ENCODE measurements at regions not wholly inside any gene's neighbourhood (a gene's known extent, or its start where the extent isn't known, plus 50 kb on each side); places are given as distances from the start of the nearest gene placed in this dataset.
"Not testable (repeated sequence)": the region's sequence is repeated elsewhere in the genome, so short reads cannot be mapped to it uniquely, and the experiment has no call there.

DNA sequence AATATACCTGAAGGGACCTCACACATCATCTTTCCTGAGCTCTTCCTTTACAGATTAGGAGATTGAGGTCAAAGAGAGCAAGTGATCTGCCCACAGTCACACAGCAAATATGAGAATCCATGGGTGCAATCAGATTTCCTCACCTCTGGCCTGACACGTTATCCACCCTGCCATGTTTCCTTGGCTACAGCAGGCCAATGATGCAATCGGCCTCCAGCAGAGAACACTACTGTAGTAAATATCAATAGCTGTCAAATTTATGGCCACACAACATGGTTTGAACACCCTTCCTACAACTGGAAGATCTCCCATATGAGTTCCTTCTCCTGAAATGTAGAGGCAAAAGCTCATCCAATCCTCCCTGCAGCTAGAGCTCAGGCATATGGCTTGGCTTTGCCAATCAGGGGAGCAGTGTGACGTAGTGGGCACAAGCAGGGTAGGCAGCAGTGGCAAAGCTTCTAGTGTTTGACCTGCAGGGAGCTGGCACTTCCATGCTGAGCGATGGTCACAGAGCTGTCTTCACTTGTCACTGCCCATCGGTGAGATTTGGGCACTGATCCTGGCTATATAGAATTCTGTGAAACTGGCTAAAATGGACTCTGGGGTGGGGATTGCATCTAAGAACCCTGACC lies 271.3 kb downstream of the TJP1 start:
- DNase-seq, result no peak

DNA sequence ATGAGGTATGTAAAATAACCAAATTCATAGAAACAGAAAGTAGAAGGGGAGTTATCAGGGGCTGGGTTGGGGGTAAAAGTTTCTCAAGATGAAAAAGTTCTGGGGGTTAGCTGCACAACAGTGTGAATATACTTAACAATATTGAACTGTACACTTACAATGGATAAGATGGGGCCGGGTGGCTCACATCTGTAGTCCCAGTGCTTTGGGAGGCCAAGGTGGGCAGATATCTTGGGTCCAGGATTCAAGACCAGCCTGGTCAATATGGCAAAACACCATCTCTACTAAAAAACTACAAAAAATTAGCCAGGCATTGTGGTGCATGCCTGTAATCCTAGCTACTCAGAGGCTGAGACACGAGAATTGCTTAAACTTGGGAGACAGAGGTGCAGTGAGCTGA lies 274.3 kb downstream of the TJP1 start:
- no peak for DNase-seq

DNA sequence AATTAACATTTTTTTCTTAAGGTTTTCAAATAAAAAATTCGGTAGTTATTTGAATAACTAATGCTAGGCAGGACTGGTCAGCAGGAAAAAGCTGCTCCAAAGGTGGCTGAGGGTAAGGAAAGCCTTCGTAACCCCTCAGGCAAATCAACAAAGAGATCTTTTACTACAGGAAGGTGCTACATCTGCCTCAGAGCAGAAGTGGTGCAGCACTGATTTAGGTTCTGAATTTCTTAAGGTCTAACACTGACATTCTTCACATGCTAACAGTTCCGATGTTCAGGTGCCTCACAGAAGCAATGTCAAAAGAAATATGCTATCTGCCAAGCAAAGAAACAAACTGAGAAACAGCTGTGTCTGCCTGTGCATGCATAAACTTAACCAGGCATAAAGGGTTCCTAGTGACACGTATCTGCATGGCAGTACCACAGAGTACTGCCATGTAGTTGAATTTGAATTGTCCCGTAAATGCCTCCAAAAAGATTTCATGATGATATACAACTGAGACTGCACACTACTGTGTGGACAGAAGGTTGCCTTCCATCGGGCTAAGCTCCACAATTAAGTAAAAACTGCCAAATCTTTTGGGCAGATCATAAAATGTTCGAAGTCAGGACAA lies 275.0 kb upstream of the NSMCE3 start:
- DNase-seq, result peak; percentile 26

DNA sequence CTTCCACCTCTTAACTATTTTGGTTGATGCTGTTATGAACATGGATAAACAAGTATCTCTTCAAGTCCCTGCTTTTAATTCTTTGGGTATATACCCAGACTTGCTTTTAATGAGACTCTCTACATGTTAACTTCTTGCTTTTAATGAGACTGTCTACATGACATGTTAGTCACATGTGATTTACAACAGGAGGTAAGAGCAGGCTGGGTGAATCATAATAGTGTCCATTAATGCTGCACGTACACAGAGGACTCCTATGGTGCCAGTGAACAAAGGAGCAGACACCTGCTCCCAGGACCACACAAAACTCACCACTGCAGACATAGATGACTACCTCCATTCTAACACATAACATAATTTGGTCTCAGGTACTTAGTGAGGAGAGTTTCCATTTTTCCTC lies 273.4 kb upstream of the NSMCE3 start:
- DNase-seq, result no peak

DNA sequence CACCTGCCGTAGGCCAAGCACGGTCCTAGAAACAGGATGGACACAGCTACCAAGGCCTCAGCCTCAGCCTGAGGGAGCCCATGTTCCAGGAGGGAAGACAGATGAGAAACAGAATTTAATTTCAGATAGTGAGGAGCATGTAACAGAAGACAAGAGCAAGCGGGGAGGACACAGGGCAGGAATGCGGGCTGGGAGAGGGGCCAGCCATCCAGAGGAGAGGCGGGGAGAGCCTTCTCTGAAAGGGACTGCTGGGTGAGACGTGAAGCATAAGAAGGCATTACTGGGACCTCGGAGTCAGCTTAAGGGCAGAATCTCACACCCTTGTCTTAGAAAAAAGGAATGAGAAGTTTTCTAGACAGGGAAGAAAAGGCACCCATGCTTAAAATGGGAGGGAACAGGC lies 271.7 kb upstream of the NSMCE3 start:
- no peak for DNase-seq

DNA sequence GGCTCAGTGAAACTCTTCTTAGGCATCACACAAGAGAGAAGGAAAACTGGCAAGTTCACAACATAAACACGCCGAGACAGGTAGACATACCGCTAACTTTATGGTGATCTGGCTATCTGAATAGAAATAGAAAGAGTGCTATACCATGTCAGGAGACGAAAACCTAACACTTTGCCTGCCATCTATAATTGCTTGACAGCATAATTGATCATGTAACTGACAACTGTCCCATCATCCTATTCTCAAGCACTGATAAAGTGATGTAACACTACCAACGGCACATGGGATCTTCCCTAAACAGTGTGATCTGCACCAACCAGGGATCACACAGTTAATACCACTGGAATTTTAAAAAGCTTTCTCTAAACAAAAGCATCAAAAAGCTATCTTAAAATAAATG lies 270.9 kb upstream of the NSMCE3 start:
- DNase-seq, result no peak

DNA sequence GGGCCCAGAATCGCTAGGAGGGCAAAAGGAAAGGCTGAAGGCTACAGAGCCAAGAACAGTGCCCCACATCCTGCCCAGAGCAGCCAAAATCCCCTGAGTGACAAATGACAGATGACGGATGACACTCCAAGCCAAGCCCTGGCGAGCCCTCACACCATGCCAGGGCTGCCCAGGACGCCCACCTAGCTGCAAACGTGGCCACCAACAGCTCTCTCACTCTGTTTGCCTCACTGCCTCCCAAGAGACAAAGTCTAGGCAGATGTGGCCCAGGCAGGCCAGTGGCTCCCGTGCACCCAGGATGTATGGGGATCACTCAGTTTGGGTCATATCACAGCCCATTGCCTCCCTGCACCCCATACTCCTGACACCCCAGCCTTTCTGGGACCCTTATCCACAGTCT lies 270.1 kb upstream of the NSMCE3 start:
- DNase-seq, result no peak

DNA sequence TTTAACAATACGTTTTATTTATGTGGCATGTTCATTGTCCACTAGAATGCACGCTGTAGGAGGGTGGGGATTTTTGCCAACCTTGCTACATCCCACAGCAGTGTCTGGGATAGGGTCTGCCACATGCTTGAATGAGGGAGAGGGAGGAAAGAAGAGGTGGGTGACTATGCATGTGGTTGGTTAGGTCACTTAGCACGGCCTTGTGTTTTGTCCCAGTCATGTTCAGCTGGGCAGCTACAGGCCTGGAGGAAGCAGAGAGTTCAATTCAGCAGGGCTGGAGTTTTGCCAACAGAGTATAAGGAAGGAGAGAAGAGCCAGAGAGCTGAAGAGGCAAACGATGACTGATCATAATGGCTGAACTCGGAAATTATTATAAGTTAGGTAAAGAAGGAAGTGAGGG lies 268.4 kb upstream of the NSMCE3 start:
- no peak for DNase-seq

DNA sequence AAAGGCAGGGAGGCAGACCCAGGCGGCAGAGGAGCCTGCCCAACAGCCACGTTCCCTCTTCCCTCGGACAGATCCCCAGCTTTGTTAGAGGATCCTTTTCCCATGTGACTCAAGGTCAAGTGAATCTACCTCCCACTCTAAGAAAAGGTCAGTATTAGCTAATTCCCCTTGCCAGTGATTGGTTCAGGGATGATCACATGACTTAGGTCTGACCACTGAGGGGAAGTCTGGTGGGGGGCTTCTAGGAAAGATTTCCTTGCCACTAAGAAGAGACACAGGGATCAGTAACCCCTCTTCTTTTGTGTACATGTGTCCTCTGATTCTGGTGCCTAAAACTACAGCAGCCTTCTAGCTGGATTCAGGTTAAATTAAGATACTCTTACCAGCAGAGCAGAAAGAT lies 266.3 kb upstream of the NSMCE3 start:
- DNase-seq, result no peak

DNA sequence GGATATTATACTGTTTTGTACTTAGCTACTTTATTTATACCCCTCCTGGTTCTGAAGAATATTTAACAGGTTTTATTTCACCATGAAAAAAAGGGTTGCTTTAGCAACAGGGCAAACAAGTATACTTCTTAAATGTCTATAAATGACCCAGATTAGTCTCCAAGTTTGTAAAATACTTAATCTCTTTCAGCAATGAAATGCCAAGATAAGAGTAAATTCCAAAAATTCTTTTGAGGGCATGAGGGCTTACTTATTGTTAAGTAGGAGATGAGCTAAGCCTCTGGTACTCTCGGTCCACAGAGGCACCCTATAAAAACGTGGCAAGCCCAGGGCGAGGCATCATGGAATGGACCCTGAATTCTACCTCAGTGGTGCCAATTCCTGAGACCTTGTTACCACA lies 264.8 kb upstream of the NSMCE3 start:
- no peak for DNase-seq

DNA sequence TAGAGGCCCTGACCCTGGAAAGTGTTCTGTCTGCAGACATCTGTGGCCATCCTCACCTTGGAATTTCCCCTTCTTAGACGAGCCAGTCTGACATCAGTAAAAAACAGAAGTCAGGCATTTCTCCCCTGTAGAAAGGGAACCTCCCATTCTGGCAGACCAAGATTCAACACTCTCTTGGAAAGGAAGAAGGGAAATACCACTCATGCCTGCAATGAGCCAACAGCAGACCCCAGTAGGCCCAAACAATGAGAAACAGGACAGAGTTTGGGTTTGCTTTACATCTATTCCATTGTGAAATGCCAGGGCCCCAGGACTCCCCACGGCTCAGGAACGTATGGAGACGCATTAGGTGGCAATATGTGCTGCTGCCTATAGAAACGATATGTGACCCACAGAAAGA lies 264.0 kb upstream of the NSMCE3 start:
- no peak for DNase-seq

DNA sequence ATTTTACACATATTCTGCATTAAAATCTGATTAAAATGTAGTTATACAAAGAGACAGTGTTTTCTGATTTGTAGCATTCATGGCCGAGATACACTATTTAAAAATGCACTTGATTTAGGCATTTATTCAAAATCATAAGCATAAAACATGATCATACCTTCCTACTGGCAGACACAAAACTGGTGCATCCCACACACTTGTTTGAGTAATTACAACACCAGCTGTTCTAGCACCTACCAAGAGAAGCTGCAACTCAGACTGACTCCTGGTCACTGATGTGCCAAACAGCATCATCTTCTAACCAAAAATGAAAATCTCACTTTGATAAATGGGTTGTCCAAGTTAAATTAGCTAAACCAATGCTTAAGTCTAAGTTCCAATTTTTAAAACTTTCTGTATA lies 262.7 kb upstream of the NSMCE3 start:
- no peak for DNase-seq

DNA sequence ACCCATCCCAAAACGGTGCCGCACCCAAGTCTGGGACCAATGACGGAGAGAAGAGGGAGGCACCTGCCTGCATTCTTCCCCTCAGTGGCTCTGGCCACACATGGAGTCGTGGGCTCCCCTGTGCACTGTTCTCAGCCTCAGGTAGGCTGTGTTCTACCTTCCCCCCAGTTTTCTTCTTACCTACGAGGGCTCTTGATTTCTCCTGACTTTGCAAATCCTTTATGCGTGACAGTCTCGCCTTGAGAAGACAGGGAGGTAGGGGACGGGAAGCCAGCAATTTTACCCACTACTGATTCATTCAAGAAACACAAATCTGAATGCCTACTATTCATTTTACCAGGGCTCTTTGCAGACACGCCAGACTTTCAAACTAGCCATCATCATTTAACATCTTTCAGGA lies 261.3 kb upstream of the NSMCE3 start:
- no peak for DNase-seq

DNA sequence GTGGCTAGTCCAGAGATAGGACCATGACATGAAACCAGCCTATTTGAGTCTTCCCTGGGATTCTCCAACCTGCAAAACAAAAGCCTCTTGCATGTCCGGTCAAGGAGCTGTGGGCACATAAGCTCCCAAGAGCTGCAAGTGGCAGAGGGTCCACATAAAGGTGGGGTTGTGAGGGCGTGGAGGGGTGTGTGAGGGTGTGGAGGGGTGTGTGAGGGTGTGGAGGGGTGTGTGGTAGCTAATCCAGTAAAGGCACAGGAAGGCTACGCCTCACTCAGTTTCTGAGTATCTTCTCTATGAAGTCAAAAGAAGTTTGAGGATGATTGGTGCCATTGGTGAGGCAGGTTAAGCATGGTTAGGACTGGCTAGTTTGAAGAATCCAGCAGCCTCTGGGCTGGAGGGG lies 259.4 kb upstream of the NSMCE3 start:
- DNase-seq, result no peak

DNA sequence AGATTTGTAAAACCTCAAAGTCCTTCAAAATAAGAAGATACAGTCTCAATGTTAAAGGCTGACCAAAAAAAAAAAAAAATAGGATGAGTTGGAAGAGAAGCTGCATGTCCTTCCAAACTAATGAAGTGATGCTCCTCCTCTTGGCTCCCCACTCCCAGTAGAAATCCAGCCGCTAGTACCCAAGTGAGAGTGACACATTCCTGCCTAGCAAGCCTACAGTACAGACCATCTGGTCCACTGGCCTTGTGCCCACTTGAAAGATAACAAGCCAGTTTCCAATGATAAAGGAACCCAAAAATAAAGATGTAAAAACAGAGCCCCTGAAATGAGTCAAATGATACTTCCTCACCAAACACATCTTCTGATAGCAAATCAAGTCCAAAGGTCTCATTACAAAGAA lies 258.7 kb upstream of the NSMCE3 start:
- no peak for DNase-seq

DNA sequence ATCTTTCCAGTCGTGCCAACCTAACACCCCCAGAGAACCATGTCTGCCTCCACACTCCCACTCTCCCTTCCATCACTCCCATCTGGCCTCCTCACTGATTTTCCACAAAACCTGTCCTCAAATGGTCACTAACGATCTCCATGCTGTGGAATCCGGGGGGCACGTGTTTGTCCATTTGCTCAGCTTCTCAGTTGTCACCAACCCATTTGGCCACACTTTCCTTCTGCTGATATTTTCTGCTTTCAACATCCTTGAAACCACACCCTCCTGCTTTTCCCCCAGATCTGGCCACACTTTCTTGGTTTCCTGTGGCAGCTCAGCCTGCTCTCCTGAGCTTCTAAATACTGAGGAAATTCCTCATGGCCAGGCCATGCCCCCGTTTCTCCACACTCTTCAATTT lies 257.2 kb upstream of the NSMCE3 start:
- no peak for DNase-seq

DNA sequence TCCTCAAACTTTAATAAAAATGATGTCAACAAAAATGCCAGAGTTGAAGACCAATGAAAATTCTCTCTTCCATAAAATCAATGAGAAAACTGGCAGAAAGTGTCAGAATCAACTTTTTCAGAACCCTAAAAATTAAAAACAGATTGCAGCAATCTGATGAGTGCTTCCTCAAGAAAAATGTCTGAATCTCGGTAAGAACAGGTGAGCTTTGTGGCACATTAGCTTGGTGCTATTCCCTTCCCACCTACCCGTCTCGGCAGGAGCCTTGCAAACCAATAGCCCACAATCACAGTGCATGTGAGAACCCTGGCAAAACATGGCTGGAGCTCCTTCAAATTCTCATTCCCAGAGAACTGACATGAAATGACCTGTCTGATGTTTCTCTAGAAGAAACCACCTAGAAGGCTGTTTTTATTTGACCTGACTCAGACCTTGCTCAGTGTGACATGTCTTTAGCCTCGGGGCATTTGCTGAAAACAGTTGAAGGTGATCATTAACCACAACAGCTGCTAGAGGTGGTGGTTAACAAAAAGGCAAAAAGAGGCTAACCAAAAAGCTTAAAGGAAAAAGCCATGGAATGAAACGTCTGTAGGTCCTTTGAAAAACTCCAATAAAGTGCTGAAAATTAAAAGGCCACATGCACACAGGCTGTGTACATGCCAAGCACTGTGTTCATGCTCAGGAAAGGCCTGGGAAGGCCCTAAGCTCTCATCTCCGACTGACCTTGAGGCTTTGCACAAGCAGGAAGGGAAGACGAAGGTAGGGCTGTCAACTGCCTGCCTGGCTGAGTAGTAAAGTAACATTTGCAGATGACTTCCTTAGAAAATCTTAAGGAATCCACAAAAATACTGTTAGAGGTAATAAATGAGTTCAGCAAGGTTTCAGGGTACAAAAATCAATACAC lies 253.0 kb upstream of the NSMCE3 start:
- DNase-seq, result no peak

DNA sequence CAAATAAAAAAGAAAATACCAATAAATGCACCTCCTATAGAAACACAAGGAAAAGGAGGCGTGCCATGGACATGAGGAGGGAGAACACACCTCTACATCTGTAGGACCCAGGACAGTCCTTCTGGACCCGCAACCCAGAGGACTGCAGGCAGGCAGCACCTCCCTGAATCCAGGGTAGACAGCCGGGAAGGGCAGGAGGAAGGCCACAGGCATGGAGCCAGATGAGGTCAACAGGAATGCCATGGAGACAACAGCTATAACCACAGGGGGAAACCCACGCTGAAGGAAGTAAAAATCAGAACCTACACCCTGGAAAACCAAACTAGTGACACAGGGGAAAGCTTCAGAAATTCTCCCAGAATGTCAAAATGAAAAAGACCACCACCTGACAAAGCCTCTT lies 248.8 kb upstream of the NSMCE3 start:
- DNase-seq, result no peak

DNA sequence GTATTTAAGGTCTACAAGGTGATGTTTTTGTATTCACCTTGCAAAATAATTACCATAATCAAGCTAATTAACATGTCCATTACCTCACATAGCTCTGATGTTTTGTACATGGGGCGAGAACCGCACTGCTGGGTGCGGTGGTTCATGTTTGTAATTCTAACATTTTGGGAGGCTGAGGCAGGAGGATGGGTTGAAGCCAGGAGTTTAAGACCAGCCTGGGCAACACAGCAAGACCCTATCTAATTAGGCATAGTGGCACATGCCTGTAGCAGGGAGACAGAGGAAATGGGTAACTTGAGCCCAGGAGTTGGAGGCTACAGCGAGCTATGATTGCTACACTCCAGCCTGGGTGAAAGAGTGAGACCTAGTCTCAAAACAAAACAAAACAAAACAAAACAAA lies 248.2 kb upstream of the NSMCE3 start:
- no peak for DNase-seq

DNA sequence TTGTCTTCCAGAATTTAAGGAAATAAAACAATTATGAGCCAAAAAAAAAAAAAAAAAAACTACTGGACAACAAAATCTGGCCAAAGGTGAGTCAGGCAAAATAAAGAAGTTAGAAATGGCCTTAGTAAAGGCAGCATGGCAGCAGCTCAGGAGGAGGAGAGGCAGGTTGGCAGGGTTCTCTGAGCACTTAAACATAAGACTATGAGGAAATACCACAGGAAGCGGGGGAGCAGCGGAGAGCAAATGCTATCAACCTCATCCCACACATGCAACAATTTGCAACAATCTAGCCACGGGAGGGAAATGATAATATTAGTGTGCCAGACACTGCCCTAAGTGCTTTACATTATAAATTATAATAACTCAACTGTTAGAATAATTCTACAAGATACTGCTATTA lies 247.3 kb upstream of the NSMCE3 start:
- no peak for DNase-seq

DNA sequence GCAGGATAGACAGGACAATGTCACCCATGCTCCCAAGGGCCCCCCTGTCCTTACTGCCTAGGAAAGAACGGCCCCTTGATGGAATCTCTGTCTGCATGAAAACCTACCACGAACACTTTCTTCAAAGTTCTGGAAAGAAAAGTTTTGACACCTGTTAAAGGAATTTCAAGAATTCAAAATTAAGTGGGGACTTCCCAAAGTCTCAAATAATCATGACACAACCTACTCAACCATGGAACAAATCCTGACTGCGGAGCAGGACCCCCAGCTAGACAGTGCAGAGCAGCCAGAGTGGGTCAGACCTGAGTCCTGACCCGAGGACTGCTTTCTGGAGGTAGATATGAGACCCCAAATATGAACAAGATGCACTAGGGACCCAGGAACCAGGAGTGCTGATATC lies 245.3 kb upstream of the NSMCE3 start:
- DNase-seq, result no peak

DNA sequence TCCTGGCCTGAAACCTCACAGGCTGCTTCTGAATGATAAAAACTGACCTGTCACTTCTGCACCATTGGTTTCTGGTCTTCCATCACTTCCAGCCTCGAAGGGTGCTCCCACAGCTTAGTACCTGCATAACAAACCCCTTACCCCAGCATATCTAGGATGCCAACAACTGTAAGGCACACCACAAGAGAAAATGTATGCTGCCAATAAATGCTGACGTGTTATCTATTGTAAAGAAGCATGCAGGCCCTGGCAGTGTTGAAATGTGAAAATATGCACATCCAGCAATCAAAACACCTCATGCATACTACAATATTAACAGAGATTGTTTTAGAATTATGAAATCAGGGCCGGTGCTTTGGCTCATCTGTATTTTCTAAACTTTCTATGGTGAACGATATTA lies 242.0 kb upstream of the NSMCE3 start:
- no peak for DNase-seq

DNA sequence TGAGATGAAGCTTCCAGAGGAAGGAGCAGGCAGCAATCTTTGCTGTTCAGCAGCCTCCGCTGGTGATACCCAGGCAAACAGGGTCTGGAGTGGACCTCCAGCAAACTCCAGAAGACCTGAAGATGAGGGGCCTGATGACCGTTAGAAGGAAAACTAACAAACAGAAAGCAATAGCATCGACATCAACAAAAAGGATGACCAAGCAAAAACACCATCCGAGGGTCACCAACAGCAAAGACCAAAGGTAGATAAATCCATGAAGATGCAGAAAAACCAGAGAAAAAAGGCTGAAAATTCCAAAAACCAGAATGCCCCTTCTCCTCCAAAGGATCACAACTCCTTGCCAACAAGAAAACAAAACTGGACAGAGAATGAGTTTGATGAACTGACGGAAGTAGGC lies 235.9 kb upstream of the NSMCE3 start:
- DNase-seq, result not testable (repeated sequence)

DNA sequence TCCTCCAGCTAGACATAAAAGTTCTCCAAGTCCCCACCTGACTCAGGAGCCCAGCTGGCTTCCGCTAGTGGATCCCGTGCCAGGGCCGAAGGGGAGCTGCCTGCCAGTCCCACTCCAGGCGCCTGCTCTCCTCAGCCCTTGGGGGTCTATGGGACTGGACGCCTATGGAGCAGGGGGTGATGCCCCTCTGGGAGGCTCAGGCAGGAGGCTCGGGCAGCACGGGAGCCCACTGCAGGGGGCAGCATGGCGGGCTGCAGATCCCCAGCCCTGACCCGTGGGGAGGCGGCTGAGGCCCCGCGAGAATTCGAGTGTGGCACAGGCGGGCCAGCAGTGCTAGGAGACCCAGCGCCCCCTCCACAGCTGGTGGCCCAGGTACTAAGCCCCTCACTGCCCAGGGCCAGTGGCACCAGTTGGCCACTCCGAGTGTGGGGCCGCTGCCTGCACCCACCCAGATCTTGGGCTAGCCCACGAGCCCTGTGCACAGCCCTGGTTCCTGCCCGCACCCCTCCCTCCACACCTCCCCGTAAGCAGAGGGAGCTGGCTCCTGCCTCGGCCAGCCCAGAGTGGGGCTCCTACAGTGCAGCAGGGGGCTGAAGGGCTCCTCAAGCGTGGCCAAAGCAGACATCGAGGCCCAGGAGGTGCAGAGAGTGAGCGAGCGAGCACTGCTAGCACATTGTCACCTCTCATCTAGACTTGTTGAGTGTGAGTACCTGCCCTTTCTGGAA lies 221.3 kb upstream of the NSMCE3 start:
- DNase-seq, result no peak

All from retina (tissue), 1 donor.